ENCODE measurements at regions not wholly inside any gene's neighbourhood (a gene's known extent, or its start where the extent isn't known, plus 50 kb on each side); places are given as distances from the start of the nearest gene placed in this dataset.

DNA sequence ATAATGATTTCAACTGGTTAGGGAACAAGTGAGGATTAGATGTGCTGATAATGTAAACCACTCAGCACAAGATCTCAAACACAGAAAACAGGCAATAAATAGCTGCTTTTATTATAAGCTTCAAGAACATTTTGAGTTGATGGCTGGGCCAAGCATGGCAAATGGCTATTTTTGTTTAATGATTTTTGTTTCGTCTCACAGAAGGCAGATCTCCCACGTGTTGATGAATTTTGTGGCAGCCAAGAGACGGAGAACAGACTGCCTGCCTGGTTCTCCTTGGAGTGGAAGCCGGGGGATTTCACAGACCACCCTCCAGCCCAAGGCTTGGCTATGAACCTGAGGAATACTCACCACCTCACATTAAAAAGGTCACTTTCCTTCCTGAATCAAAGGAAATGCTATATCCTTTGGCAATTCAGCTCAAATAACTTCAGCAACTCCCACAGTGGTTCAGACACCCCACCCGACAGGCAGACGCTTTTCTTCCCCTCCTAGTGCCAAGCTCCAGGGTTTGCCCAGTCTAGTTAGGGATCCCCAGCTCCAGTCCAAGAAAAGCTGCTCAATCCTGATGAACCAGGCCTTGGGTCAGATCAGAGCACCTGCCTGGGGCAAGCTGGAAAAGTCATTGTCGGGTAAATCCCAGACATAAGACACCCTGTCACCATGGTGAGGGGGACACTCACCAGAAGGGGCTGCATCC lies 593.5 kb downstream of the TOX3 start:
- no peak for DNase-seq

DNA sequence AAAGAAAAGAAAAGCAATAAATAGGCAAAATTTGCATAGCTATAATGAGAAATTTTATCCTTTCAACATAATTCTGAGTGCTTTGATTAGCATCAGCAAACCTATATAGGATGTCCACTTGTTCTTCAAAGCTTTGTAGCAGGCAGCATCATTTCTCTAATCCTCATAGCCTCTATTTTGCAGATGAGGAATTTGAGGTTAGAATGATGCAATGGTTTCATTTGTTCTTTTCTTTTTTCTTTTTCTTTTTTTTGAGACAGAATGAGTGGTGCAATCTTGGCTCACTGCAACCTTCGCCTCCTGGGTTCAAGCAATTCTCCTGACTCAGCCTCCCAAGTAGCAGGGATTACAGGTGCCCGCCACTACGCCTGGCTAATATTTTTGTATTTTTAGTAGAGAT lies 594.4 kb downstream of the TOX3 start:
- no peak for DNase-seq

DNA sequence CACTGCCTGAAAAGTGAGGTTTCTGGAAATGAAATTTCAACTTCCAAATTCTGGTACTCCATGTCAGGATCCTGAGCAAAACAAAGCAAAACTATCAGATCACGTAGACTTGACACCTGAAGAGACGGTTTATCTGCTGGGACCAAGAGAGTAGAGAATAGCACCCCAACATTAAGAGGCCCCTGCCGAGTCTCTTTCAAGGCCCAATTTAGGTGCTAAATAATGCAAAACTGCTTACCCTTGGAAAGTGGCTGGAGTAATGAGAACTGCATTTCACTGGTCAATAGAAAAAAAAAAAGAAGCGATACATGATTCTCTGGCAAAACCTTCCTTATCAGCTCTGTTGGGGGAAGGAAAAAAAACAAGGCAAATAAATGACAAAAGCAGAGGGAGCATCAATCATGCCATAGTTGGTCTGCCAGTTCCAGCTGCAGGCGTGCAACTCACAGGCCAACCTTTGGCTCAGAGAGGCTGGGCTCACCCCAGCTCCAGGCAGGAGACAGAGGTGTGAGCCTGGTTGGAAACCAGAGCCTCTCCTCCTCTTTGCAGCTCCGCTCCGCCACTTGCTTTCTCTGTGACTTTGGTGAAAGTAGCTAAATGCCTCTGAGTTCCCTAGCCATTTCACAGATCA lies 595.2 kb downstream of the TOX3 start:
- DNase-seq = no peak

DNA sequence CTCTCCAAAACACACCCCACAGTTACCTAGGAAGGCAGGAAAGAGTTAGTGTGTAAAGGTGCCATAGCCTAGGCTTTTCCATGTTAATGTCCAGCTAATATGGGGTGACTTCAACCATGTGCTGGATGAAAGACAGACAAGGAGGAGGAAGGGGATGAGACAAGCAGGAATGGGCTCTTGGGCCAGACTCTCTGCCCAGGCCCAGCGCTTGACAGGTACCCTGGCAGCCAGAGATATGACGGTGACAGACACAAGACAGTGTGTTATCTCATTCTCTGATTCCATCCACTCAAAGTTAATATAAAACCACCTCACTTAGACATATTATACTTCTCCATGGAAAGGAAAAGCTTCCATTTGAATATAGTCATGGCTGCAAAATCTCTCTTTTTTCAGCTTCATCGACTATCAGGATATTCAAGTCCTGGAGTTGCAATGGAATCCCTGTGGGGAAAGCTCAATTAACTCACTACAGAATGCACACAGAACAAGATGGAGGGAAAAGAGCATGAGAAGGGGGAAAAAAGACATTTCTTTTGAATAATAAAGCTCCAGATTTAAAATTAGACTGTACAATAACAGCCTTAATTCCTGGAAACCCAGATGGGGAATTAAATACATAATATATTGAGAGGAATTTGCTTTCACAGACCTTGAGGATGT lies 596.7 kb downstream of the TOX3 start:
- DNase-seq = no peak

DNA sequence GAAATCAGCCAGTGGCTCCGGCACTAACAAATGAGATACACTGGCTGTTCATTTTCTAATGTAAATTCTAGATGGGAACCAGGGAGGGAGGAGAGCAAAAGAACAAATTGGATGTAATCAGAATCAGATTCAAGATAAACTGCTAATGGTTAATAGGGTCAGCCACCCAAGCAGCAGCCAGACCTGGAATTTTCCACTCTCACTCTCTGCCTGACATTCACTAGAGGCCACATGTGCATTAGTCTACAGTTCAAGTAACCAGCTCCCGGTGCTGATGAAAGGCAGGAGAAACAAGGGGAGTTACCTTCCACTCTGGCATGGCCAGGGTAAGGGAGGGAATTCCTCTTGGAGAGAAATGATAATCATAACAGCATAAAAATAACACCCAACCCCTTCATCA lies 597.7 kb downstream of the TOX3 start:
- DNase-seq = no peak

DNA sequence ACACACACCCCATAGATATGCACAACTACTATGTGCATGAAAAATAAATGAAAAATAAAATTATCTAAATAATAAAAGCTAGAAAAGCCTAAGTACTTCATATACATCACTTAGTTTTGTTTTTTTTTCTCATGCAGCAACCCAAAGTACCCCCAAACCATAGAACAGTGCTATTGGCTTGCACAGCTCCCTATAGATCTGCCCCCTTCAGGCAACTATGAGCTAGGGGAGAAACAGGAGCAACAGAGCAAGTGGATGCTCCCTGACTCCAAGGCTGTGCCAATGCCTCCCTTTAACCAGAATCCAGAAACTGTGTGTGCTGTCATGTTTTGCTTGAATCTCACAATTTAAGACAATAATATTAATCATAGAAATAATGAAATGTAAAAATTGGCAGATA lies 605.5 kb downstream of the TOX3 start:
- DNase-seq = no peak

DNA sequence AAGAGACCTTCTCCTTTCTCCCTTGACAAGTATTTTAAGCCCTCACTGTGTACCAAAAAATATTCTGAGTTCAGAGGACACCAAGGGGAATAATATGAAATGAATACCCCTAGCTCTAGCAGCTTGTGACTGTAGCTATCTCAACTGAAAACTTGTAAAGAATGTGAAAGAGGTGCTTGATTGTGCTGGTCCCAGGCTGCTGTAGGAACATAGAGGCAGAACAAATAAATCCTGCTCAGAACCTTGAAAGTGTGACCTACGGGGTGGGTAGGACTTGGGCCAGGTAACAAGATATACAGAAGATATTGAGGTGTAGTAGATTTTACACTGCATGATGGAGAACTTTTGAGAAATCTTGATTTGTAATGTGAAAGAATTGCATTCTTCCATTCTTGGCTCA lies 606.8 kb downstream of the TOX3 start:
- DNase-seq = no peak

DNA sequence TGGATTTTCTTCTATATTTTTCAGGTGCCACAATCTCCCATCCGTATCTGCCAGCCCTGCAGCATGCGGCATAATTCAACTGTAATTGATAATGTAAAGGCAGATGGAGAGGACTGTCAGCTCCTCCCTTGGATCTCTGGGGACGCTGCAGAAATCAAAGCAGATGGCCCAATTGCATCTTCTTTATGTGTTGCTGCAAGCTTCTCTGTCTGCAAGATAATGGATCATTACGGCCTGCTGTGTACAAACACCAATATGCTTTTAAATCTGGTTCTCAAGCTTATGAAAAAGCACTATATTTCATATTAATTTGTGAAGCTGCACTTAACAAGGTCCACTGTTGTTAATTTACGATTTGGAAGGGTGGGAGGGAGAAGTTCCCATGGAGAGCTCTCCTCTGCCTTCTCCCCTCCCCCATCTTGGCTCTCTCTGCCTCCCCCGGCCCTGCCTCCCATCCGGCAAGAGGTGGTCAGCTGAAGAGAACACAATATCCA lies 607.5 kb downstream of the TOX3 start:
- DNase-seq = no peak

DNA sequence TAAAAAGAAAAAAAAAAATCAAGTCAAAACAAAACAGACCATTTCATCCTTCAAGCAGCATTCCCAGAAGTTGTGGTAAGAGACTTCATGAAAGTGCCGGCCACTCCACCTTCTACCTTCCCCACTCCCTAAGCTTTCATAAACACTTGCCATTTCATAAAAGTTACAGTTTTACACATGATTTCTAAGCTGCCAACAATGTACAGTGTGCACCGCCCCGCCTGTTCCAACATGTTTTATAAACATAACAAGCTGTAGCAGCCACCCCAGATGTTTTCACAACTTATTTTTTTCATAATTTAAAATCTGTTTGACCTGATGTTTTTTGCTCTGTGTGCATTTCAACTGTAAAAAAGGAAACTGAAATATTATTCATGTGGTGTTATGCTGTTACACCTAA lies 608.1 kb downstream of the TOX3 start:
- DNase-seq = no peak

DNA sequence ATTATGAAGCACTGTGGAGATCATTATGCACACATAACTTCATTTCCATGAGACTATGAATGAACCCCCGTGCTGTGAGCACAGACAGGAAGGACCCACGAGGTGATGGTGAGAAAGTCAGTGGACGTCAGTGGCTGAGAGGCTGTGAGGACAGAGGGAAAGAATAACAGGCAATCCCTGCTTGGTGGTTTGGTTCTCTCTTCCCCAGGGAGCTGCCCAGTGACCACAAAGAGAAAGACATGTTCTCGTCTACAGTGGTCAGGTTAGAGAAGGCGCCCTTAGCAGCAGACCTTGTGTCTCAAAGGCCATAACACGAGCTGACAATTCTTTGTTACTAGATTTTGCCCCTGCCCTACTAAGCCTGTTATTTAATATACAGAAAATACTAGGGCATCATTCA lies 609.2 kb downstream of the TOX3 start:
- no peak for DNase-seq

DNA sequence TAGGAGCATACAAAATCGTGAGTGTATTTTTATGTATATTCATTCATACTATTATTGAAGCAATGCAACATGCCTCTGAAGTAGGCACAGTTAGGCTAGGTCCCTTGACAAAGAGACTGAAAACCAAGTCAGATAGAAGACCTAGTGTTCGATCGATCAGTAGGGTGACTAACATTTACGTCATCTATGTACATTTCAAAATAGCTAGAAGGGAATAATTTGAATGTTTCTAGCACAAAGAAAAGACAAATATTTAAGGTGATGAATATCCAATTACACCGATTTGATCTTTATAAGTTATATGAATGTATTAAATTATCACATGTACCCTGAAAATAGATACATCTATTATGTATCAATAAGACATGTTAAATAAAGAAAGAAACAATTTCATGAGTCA lies 610.1 kb downstream of the TOX3 start:
- no peak for DNase-seq

DNA sequence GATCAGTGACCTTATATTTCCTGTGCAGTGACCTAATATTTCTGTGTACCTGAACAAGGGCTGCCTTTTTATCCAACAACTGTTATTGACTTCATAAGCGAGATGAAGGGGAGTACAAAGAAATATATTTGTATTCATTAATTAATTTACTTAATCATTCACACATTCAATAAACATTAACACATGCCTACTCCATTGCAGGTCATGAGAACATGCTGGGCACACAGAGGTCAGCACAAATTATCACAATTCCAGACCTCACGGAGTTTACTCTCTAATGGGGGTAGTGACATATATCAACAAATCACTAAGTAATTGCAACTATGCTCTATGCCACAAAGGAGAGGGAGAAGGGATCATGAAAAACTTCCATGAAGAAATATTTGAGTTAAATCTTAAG lies 614.6 kb downstream of the TOX3 start:
- DNase-seq = no peak

DNA sequence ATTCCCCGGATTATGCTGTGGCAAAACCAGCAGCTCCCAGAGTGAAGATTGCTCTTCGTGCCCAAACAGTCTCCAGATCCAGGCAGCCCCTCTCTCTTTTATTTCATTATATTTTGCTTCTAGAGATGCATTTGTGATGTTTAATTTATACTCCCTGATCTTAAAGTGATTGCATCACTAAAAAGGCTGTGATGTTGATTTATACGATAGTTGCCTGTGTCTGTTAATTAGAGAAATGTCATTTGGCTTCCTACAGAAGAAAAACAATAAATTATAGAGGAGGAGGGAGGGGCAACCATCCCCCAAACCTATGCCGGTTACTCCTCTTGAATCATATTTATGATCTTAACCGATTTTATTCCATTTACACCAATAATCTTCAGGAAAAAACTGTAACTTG lies 615.3 kb downstream of the TOX3 start:
- no peak for DNase-seq

DNA sequence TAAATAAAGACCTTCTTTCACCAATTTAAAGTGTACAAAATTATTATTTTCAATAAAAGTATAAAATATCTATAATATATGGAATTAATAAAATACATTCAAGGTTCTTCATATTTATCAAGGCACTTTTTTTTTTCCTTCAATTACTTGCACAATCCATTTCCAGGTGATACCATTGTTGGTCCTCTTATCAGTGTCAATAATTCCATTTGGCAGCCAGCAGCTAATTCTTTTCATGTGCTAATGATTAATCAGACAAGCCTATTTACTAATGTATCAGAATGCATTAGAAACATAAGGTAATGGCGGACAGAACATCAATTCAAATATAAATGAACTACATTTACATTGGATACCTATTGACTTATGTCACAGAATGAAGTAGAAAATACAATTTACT lies 622.2 kb downstream of the TOX3 start:
- DNase-seq = no peak

DNA sequence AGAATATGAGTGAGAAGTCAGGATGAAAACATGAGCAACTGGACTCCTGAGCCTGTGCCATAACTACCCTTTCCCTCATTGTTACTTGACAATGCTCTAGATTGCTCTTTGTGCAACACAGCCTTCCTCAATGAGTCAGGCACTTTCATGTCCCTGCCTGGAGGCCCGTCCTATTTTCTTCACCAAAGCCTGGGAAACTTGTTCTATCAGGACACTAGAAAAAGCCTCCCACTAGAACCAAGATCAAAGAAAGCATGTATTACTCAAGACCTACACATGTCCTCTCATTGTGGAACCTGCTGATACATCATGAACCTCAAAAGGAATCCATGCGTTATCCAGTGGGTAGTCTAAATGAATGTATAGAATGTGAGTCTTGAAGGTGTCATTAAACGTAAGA lies 624.5 kb downstream of the TOX3 start:
- DNase-seq = no peak

DNA sequence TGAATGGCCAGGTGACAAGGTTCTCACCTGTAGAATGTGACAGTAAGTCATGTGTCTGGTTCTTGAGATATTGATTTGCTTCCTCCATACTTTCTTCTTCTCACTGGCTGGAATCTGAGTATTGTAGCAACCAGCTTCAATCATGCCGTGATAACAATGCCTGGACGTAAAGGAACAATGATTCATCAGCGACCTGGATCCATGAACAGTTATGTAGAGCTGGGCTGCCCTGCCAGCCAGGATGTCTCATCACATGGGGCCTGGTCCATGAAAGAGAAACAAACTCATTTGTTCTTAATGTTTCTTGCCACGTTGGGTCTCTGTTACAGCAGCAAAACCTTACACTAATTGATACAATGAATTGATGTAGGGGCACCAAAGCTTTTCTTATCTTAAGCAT lies 627.2 kb downstream of the TOX3 start:
- DNase-seq = no peak

DNA sequence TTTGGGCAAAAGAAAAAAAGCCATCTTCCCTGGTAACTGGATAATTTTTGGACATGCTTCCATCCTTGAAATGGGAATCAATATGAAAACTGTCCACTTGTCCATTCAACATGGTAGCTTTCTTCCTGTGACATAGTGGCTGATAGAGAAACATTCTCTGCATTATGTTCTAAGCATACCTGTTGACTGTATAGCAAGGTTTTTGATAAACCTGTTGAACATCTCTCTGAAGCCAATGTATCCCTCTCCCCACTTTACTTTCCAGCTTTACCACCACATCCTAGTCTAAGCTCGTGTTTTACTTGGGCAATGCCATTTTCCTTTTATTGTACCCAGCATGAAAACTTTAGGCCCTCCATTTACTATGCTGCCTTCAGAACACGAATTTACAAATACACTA lies 630.1 kb downstream of the TOX3 start:
- DNase-seq = no peak

DNA sequence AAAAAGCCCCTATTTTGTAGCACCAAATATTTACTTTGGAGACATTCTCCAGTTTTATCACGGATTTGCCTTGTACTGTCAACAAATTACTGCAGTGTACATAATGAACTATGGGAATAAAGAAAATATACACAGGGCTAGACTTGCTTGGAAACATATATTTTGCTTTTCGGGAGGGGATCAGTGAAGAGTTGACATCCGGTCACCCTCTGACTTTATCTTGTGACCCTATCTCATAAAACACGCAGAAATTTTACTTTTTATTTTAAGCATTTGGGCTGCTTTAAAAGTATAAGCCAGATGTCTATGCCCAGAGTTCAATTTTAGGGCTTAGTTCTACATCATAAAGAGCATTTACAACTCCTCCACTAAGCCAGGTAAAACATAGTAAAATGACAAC lies 630.7 kb downstream of the TOX3 start:
- no peak for DNase-seq

DNA sequence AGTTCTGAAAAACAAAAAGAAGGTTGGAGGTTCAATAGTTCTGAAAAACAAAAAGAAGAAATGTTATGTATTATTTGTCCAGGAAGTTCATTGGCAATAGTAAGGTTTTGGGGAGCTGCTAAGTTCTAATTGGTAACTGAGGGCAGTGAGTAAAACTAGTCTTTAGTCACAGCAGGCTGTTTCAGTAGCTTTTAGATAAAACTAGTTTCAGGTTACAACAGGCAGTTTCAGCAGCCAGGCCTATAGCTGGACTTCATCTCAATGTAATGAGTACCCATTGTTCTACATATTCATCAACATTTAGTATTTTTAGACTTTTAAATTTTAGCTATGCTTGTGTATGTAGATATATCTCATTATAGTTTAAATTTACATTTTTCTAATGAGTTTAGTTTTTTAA lies 639.3 kb downstream of the TOX3 start:
- no peak for DNase-seq

DNA sequence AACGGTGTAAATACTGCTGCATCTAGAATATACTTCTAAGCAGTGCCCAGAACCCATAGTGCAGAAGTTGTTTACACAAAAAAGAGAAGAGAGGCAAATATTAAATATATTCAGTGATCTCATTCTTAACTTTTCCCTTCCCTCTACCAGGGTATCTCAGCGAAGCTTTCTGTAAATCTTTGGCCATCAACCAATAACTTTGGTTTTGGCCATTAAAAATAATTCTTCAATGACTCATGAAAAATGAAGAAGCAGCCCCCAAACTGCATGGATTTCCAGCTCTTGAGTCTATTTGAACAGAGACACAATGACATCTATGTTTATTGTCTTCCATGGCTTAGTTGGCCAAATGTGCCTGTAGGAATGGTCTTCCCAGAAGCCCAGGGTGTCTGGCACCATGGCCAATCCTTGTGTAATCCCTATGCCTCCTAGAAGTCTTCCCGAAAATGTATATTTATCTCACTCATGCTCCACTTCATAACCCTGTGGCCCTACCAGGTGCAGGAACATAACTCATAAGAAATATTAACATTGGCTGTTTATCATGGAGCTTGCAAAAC lies 646.6 kb downstream of the TOX3 start:
- no peak for DNase-seq

DNA sequence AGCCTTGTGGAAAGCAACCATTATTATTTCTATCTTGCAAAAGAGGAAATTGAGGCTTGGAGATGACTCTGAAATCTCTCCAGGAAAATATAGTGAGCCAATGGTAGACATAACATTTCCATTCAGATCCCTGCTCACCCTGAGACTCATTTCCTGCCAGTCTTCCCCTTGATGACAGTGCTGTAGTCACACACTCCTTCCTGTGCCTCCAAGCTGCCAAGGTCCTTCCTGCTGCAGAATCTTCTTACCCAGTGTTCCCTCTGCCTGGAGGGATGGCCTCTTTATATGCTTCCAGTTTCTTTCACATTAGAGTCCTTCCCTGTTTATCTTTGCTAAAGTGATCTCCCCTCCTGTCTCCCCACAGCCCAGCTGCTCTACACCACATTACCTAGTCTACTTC lies 648.1 kb downstream of the TOX3 start:
- DNase-seq = no peak

DNA sequence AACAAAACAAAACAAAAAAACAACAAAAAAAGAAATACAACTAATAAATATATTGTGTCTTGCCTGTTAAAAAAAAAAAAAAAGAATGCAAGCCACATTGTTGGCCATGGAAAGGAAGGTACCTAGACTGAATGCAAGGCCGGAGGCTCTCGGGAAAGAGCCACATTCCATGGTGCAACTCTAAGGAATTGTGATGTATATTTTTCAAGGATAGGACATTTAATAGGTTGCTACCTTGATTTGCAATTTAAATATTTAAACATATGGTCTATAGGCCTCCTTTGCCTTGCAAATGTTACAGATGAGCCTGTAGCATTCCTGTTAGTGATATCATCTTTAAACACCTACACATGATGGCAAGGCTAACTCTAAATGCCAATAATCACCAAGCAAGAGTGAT lies 650.9 kb downstream of the TOX3 start:
- DNase-seq = no peak

DNA sequence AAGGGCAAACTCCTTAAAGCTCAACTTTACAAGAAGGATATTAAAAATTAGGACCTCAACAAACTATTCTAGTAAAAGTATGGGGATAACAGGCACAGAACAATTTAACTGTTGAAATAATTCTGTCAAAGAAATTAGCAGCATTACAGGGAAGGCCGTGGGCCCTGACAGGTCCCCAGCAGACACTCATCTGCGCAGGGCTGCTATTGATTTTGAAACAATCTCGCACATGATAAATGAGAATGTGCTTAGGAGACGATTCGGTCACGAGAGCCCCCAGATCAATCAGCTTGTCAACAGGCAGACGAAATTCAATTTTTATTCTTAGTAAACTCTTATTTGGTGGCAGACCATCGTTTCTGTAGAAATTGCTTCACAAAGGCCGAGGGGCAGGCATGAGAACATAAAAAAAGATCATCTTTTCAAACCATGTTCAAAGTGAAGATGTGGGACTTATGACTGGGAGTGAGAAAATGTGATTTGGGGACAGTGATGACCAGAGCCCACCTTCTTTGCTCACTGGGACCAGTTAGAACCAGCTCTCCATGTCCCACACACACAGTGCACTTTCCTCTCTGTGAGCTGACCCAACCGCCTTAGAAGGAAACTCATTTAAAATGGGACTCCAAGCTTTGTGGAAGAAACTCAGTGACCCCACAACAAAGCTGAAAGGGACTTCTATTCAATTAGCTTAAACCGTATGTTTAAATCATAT lies 654.5 kb downstream of the TOX3 start:
- no peak for DNase-seq

DNA sequence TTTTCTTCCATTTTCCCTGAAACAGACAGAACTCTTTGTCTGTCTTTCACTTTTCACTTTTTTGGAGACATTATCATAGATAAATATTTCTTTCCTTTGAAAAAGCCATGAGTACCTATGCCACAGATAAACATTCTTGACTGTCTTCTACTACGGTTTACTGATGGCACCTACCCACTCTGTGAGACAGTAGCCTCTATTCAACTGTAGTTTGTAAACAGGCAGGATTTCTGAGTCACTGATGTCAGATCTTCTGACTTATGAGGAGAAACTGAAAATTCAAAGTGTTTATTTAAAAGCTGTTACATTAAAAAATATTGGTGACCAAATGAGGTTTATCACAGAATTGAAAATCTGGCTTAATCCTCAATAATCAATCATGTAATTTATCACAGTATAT lies 658.4 kb downstream of the TOX3 start:
- no peak for DNase-seq

Data from activated CD4-positive, alpha-beta T cell treated with anti-CD3 and anti-CD28 coated beads, Interleukin-2, amount 50 U/mL, for 4 hours (primary cell).